ENCODE measurements at regions not wholly inside any gene's neighbourhood (a gene's known extent, or its start where the extent isn't known, plus 50 kb on each side); places are given as distances from the start of the nearest gene placed in this dataset.

GRCh38 chr15:31263751-31264558 lies 62.7 kb upstream of the KLF13 start (continued):
- no peak for TF ChIP-seq HDAC2 (IDR thresholded peaks at IDR 0.05; ENCODE audit: borderline replicate concordance in 1 of 2, low read depth in 2 of 2, low read length in 2 of 2)
- TF ChIP-seq ASH2L (IDR thresholded peaks at IDR 0.05; ENCODE audit: low read length), result no peak
- TF ChIP-seq CTBP2 (IDR thresholded peaks at IDR 0.05; ENCODE audit: borderline replicate concordance, insufficient read depth, insufficient read length, low read length), result no peak
- no peak for TF ChIP-seq CTCF (IDR thresholded peaks at IDR 0.05; ENCODE audit: control extremely low read depth in 1 of 3, insufficient read depth in 1 of 3, low read depth in 1 of 3, low read length in 3 of 3)
- TF ChIP-seq CEBPB (IDR thresholded peaks at IDR 0.05; ENCODE audit: low read depth, low read length), result no peak
- no peak for TF ChIP-seq JUND (IDR thresholded peaks at IDR 0.05; ENCODE audit: low read length)
